Mesodermal cell (in vitro differentiated cells): ENCODE measurements at regions not wholly inside any gene's neighbourhood (a gene's known extent, or its start where the extent isn't known, plus 50 kb on each side); places are given as distances from the start of the nearest gene placed in this dataset.

Source experiments
- H3K27ac ChIP-seq: 2 replicates; pipeline ENCODE4 v1.7.0; 2013; ENCODE audit warnings: mild to moderate bottlenecking, low read depth, low read length, moderate library complexity; ENCODE audit not compliant: severe bottlenecking
- H3K36me3 ChIP-seq: 2 replicates; pipeline ENCODE4 v1.7.1; 2013; ENCODE audit warnings: mild to moderate bottlenecking, low read length, moderate library complexity; ENCODE audit not compliant: control insufficient read depth, insufficient read depth
- H3K4me1 ChIP-seq: one replicate; pipeline ENCODE4 v1.7.1; 2013; ENCODE audit warnings: mild to moderate bottlenecking, low read length; ENCODE audit not compliant: insufficient read depth, control insufficient read depth, poor library complexity, severe bottlenecking
- H3K4me3 ChIP-seq: 2 replicates; pipeline ENCODE4 v1.7.0; 2013; ENCODE audit warnings: low read length, control low read depth, mild to moderate bottlenecking; ENCODE audit not compliant: insufficient read depth, poor library complexity, severe bottlenecking; ENCODE audit errors: extremely low read depth
- H3K9me3 ChIP-seq: 2 replicates; pipeline ENCODE4 v1.7.1; 2013; ENCODE audit warnings: mild to moderate bottlenecking, low read length, moderate library complexity; ENCODE audit not compliant: control insufficient read depth
- WGBS, 2 experiments: methylation state at CpG; one replicate each; pipeline ENCODE4 v1.1.5; 2013; ENCODE audit warnings: missing lambda C conversion rate in 2 of 2; ENCODE audit not compliant: insufficient coverage in 2 of 2; 5-methylcytosine and 5-hydroxymethylcytosine counted together

- Histone ChIP-seq H3K9me3 (no peaks in the 10 kb centered on the region), H3K36me3 (no peaks in the 10 kb centered on the region), H3K4me1 (no peaks in the 10 kb centered on the region), H3K27ac (no peak overlapping the region), H3K4me3 (no peak overlapping the region)
- 85 to 95% methylated on average over 2 of the region's 4 CpGs for WGBS, 2 experiments
Observed at GRCh38 chr6:10042280-10042679, 372.6 kb downstream of the TFAP2A start.

GRCh38 chr6:10033223-10033829 lies 381.5 kb downstream of the TFAP2A start:
- Histone ChIP-seq H3K4me1 (peaks cover 12% of the 10 kb centered on the region), H3K27ac (no peak overlapping the region), H3K9me3 (no peaks in the 10 kb centered on the region), H3K36me3 (no peaks in the 10 kb centered on the region), H3K4me3 (no peak overlapping the region)
- WGBS, 2 experiments = 68 to 70% methylated on average over 5 to 8 of the region's 10 CpGs

- H3K4me3 ChIP-seq = no peak overlapping the region
- H3K27ac ChIP-seq = no peak overlapping the region
- WGBS, 2 experiments = 80% methylated on average over 1 of the region's 2 CpGs; no CpG with 5 or more reads in 1 of the 2 experiments
- no peaks in the 10 kb centered on the region for H3K9me3 ChIP-seq
- H3K4me1 ChIP-seq = peaks cover 12% of the 10 kb centered on the region
- no peaks in the 10 kb centered on the region for H3K36me3 ChIP-seq
Observed at GRCh38 chr6:10031617-10032016, 383.3 kb downstream of the TFAP2A start.

GRCh38 chr6:10030942-10031537 lies 383.8 kb downstream of the TFAP2A start:
- no peak overlapping the region for H3K4me3 ChIP-seq
- no peaks in the 10 kb centered on the region for H3K9me3 ChIP-seq
- WGBS, 2 experiments = 75 to 93% methylated on average over 2 to 5 of the region's 8 CpGs
- H3K4me1 ChIP-seq = peaks cover 12% of the 10 kb centered on the region
- H3K27ac ChIP-seq = no peak overlapping the region
- no peaks in the 10 kb centered on the region for H3K36me3 ChIP-seq

- Histone ChIP-seq H3K9me3 (no peaks in the 10 kb centered on the region), H3K4me1 (peaks cover 4% of the 10 kb centered on the region), H3K36me3 (no peaks in the 10 kb centered on the region), H3K27ac (no peak overlapping the region), H3K4me3 (no peak overlapping the region)
- no CpG with 5 or more reads among the region's 4 CpGs for WGBS, 2 experiments
Observed at GRCh38 chr6:10028222-10028621, 386.7 kb downstream of the TFAP2A start.

- H3K4me3 ChIP-seq = no peak overlapping the region
- H3K4me1 ChIP-seq = no peaks in the 10 kb centered on the region
- no peak overlapping the region for H3K27ac ChIP-seq
- H3K36me3 ChIP-seq = no peaks in the 10 kb centered on the region
- H3K9me3 ChIP-seq = no peaks in the 10 kb centered on the region
- WGBS, 2 experiments = 92% methylated on average over 3 of the region's 3 CpGs; no CpG with 5 or more reads in 1 of the 2 experiments
Observed at GRCh38 chr6:10019851-10020250, 395.0 kb downstream of the TFAP2A start.

GRCh38 chr6:10014557-10014956 lies 400.3 kb downstream of the TFAP2A start:
- WGBS, 2 experiments = 73 to 100% methylated on average over 3 of the region's 5 CpGs
- Histone ChIP-seq H3K9me3 (peaks cover 8% of the 10 kb centered on the region), H3K36me3 (no peaks in the 10 kb centered on the region), H3K4me1 (no peaks in the 10 kb centered on the region), H3K4me3 (no peak overlapping the region), H3K27ac (no peak overlapping the region)

GRCh38 chr6:10000551-10000950 lies 414.3 kb downstream of the TFAP2A start:
- H3K9me3 ChIP-seq = no peaks in the 10 kb centered on the region
- H3K27ac ChIP-seq = no peak overlapping the region
- H3K4me1 ChIP-seq = no peaks in the 10 kb centered on the region
- H3K36me3 ChIP-seq = no peaks in the 10 kb centered on the region
- WGBS, 2 experiments = 87 to 88% methylated on average over 1 to 3 of the region's 3 CpGs
- no peak overlapping the region for H3K4me3 ChIP-seq

- no peak overlapping the region for H3K4me3 ChIP-seq
- no peaks in the 10 kb centered on the region for H3K9me3 ChIP-seq
- H3K27ac ChIP-seq = no peak overlapping the region
- no peaks in the 10 kb centered on the region for H3K4me1 ChIP-seq
- 60 to 96% methylated on average over 1 to 2 of the region's 3 CpGs for WGBS, 2 experiments
- no peaks in the 10 kb centered on the region for H3K36me3 ChIP-seq
Observed at GRCh38 chr6:9999796-10000195, 415.1 kb downstream of the TFAP2A start.

GRCh38 chr6:9986273-9986672 lies 428.6 kb downstream of the TFAP2A start:
- H3K36me3 ChIP-seq = no peaks in the 10 kb centered on the region
- H3K4me1 ChIP-seq = no peaks in the 10 kb centered on the region
- no peak overlapping the region for H3K27ac ChIP-seq
- WGBS, 2 experiments = 60 to 76% methylated on average over 1 of the region's 2 CpGs
- H3K9me3 ChIP-seq = no peaks in the 10 kb centered on the region
- no peak overlapping the region for H3K4me3 ChIP-seq

GRCh38 chr6:9985481-9985880 lies 429.4 kb downstream of the TFAP2A start:
- Histone ChIP-seq H3K4me3 (no peak overlapping the region), H3K9me3 (no peaks in the 10 kb centered on the region), H3K27ac (no peak overlapping the region), H3K4me1 (no peaks in the 10 kb centered on the region), H3K36me3 (no peaks in the 10 kb centered on the region)
